Transverse colon (tissue), 3 donors: ENCODE measurements at regions not wholly inside any gene's neighbourhood (a gene's known extent, or its start where the extent isn't known, plus 50 kb on each side); places are given as distances from the start of the nearest gene placed in this dataset.

ENCODE experiments used
- EP300 ChIP-seq: sonication (generic); formaldehyde crosslinking; IDR thresholded peaks from one replicate; pipeline ENCODE4 v1.6.1; 2017; ENCODE audit warnings: antibody characterized with exemption, low read depth
- TF ChIP-seq, protein P1 (sequence below), 5 experiments: fragments of 200-600 bp in 3 of 5; fragments of 450-650 bp in 2 of 5; sonication (generic) in 3 of 5; IDR thresholded peaks; 1 replicate in 2 of 5; 2 replicates in 3 of 5; pipeline ENCODE4 v1.5.1; 2016 to 2017; ENCODE audit warnings: antibody characterized with exemption in 5 of 5, inconsistent platforms in 3 of 5, mild to moderate bottlenecking in 2 of 5, moderate library complexity in 1 of 5

DNA sequence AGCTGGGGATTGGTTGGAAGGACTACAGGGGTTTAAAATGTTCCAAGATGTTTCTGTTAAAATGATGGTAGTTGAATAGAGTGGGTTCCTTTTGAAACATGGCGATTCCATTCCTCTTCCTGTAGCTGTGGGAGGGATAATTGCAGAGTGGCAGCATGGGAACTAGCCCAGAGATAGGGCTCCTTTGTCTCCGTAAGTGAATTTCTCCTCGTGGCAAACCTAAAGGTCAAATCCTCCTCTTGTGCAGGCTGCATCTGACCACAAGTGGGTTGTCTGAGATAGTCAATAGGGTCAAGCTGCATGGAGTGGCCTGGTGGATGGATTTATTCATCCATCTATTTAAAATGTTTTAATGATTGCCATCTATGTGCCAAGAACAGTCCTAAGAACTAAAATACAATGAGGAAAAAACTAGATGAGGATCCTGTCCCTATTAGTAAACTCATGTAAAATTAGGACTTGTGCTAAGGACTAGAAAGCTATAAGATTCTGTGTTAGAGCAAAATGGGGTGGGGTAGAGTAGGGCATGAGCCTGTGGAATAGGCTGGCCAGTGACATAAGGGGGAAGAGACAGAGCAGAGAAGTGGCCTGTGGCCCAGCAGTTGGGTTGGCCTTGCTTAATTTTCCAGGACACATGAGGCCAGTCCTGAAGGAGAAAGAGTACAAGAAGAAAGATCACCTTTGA, 89.1 kb upstream of the IVNS1ABP start:
- TF ChIP-seq EP300, result no peak
- TF ChIP-seq, protein P1, sequence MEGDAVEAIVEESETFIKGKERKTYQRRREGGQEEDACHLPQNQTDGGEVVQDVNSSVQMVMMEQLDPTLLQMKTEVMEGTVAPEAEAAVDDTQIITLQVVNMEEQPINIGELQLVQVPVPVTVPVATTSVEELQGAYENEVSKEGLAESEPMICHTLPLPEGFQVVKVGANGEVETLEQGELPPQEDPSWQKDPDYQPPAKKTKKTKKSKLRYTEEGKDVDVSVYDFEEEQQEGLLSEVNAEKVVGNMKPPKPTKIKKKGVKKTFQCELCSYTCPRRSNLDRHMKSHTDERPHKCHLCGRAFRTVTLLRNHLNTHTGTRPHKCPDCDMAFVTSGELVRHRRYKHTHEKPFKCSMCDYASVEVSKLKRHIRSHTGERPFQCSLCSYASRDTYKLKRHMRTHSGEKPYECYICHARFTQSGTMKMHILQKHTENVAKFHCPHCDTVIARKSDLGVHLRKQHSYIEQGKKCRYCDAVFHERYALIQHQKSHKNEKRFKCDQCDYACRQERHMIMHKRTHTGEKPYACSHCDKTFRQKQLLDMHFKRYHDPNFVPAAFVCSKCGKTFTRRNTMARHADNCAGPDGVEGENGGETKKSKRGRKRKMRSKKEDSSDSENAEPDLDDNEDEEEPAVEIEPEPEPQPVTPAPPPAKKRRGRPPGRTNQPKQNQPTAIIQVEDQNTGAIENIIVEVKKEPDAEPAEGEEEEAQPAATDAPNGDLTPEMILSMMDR (IDR thresholded peaks at IDR 0.05), result no peak
